Inflammatory macrophage treated with lipopolysaccharide for 1 hour (primary cell): ENCODE measurements at regions not wholly inside any gene's neighbourhood (a gene's known extent, or its start where the extent isn't known, plus 50 kb on each side); places are given as distances from the start of the nearest gene placed in this dataset.

Experiments used
- DNase-seq, 2 donors: peaks; one replicate each; pipeline ENCODE4 v3.0.0-alpha.2; 2020 to 2022

- no peak for DNase-seq
These were observed 219.9 kb upstream of the BRINP1 start for GRCh38 chr9:119588874-119589744.

- no peak for DNase-seq
These were observed 208.6 kb upstream of the BRINP1 start for GRCh38 chr9:119577881-119578280.

- no peak for DNase-seq
These were observed 190.8 kb upstream of the BRINP1 start for GRCh38 chr9:119559986-119560385.

- no peak for DNase-seq
These were observed 189.8 kb upstream of the BRINP1 start for GRCh38 chr9:119559056-119559455.

GRCh38 chr9:119556129-119556875, 187.1 kb upstream of the BRINP1 start:
- peak; percentile 26 to 78 for DNase-seq

- no peak for DNase-seq
These were observed 175.3 kb upstream of the BRINP1 start for GRCh38 chr9:119544492-119544891.

GRCh38 chr9:119537138-119537537, 167.9 kb upstream of the BRINP1 start:
- no peak for DNase-seq

GRCh38 chr9:119533504-119533903, 164.3 kb upstream of the BRINP1 start:
- no peak for DNase-seq

GRCh38 chr9:119526698-119527097, 157.5 kb upstream of the BRINP1 start:
- no peak for DNase-seq

GRCh38 chr9:119523508-119523907, 154.3 kb upstream of the BRINP1 start:
- DNase-seq, result no peak

GRCh38 chr9:119522381-119522780, 153.1 kb upstream of the BRINP1 start:
- no peak for DNase-seq

GRCh38 chr9:119509291-119509905, 140.2 kb upstream of the BRINP1 start:
- no peak for DNase-seq

- no peak for DNase-seq
These were observed 132.1 kb upstream of the BRINP1 start for GRCh38 chr9:119501374-119501773.

- no peak for DNase-seq
These were observed 131.0 kb upstream of the BRINP1 start for GRCh38 chr9:119500072-119500771.

GRCh38 chr9:119487118-119487827, 118.0 kb upstream of the BRINP1 start:
- DNase-seq, result no peak

GRCh38 chr9:119483153-119483552, 113.9 kb upstream of the BRINP1 start:
- DNase-seq, result no peak

- no peak for DNase-seq
These were observed 108.0 kb upstream of the BRINP1 start for GRCh38 chr9:119477197-119477596.

GRCh38 chr9:119458068-119458467, 88.8 kb upstream of the BRINP1 start:
- no peak for DNase-seq

- DNase-seq, result no peak
These were observed 84.7 kb upstream of the BRINP1 start for GRCh38 chr9:119453980-119454379.

GRCh38 chr9:119453490-119453911, 84.3 kb upstream of the BRINP1 start:
- no peak for DNase-seq

- no peak for DNase-seq
These were observed 82.2 kb upstream of the BRINP1 start for GRCh38 chr9:119451426-119451825.

GRCh38 chr9:119443179-119443578, 73.9 kb upstream of the BRINP1 start:
- DNase-seq, result no peak
